Thyroid gland (tissue), 4 donors: ENCODE measurements at regions not wholly inside any gene's neighbourhood (a gene's known extent, or its start where the extent isn't known, plus 50 kb on each side); places are given as distances from the start of the nearest gene placed in this dataset.

Experiments used
- CTCF ChIP-seq, 6 experiments: fragments of 200-600 bp in 3 of 6; fragments of 450-650 bp in 3 of 6; sonication (generic) in 3 of 6; IDR thresholded peaks; one replicate each; pipeline ENCODE4 v1.5.1; 2016 to 2019; ENCODE audit warnings: antibody characterized with exemption in 6 of 6, mild to moderate bottlenecking in 2 of 6, inconsistent platforms in 1 of 6, moderate library complexity in 1 of 6
- POLR2A ChIP-seq, 2 donors: fragments of 450-650 bp; IDR thresholded peaks; one replicate each; pipeline ENCODE4 v1.6.1; 2017; ENCODE audit warnings: antibody characterized with exemption in 2 of 2, mild to moderate bottlenecking in 2 of 2, moderate library complexity in 1 of 2

GRCh38 chr1:73874806-73875205 is 323.2 kb downstream of the LRRIQ3 start:
- TF ChIP-seq POLR2A (IDR thresholded peaks at IDR 0.05) (no peak), CTCF (IDR thresholded peaks at IDR 0.05) (no peak)
